Occipital lobe (tissue), 1 donor: ENCODE measurements at regions not wholly inside any gene's neighbourhood (a gene's known extent, or its start where the extent isn't known, plus 50 kb on each side); places are given as distances from the start of the nearest gene placed in this dataset.

Experiments used
- DNase-seq: peaks from one replicate; lab custom pipeline; 2025; lab: John Stamatoyannopoulos, UW

DNA sequence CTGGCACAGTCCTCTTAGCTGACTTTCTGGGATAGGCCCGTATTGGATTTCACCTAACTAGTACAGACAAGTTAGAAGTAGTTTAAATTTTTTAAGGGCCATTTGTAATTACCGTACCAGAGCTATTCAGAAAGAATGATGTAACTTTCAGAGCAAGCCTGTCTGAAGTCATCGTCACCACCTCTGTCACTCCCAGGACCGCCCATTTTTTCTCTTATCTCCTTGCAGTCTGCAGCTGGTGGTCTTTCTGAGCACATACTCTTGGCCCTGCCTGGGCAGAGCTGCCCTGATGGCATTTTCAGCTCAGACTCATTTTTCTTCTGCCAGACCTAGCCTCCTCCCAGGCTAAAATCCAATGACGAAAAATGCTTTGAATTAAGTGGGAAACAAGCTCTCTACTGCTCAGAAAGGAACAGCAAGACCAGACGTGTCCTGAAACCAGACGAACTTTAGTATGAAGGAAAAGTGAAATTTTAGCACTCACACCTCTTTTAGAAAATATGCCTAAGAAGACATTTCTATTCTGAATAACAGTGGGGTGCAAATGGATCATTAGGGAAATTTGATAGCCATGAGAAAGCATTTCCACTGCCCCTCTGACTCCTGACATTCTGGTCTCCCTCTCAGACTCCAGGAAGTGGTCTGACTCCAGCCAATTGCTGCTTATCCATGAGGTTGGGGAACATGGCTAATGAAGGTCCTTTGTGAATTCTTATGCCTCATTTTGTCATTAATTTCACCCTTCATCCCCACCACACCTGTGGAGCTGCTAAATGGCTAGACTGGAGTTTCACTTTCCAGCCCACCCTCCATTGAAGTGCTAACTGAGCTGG, 162.4 kb upstream of the GYPA start:
- DNase-seq, result no peak

DNA sequence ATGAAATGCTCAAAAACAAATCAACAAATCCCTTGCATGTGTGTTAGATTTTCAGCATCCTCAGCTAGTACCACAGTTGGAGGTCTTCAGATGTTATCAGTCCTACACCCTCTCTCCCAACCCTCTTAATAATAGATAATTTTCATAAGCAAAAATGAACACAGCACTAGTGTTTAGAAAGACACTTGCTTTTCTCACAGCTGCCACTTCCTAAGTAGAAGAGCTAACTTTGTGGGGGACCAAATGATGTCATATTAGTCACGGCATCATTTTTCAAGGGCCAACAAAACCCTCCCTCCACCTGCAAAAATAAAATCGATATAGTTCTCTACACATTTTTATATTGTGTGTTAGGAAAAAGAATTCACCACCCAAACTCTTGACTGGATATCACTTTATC, 163.5 kb upstream of the GYPA start:
- no peak for DNase-seq

DNA sequence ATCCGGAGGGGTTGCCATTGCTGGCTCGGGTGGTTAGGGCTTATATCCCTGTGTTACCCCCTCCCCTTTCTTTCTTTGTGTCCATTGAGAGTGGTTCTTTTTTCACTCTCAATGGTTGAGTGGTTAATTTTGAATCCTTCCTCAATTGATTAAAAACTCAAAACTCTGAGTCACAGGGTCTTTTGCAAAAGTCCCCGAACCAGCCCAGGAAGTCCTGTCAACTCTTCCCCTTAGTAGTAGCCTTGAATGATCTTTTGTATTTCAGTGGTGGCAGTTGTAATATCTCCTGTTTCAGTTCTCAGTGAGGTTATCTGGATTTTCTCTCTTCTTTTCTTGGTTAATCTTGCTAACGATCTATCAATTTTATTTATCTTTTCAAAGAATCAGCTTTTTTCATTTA, 170.0 kb upstream of the GYPA start:
- no peak for DNase-seq

DNA sequence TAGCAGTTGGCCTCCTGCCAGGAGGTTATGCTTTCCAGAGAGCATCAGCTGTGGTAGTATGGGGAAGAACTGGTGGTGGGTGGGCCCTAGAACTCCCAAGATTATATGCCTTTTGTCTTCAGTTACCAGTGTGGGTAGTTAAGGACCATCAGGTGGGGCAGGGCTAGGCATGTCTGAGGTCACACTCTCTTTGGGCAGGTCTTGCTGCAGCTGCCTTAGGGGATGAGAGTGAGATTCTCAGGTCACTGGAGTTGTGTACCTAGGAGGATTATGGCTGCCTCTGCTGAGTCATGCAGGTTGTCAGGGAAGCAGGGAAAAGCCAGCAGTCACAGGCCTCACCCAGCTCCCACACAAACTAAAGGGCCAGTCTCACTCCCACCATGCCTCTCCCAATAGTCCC, 172.9 kb upstream of the GYPA start:
- DNase-seq, result no peak

DNA sequence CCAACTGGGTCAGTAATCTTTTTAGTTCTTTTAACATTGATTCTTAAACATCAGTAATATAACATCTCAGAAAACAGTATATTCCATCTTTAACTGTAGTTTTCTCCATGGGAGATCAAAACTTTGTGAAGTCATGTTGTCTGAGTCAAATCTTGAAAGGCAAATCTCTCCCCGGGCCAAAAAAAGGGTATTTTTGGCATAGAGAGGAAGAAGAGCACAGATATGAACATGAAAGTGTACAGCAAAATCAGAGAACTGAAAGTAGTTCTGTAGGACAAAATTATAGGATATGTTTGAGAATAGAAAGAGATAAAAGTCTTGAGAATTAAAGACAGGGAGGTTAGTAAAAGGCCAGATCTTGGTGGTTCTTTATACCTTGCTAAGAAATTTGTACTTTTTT, 176.4 kb upstream of the GYPA start:
- DNase-seq, result no peak

DNA sequence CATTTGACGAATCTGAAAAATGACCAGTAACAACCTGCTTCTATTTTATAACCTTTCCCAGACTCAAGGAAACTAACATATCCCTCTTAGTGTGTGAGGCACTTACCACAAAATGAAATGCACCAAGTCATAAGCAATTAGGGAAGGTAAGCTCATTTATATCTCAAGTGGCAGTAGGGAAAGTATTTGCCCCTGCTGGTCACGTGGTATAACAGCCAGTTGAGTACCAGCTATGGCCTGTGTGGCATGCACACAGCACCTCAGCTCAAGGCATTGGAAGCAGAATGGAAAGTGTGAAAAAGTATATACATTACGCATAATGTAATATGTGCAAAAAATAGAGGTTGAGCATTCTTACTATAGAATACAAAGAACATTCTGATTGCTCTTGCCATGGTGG, 178.3 kb upstream of the GYPA start:
- DNase-seq, result no peak

DNA sequence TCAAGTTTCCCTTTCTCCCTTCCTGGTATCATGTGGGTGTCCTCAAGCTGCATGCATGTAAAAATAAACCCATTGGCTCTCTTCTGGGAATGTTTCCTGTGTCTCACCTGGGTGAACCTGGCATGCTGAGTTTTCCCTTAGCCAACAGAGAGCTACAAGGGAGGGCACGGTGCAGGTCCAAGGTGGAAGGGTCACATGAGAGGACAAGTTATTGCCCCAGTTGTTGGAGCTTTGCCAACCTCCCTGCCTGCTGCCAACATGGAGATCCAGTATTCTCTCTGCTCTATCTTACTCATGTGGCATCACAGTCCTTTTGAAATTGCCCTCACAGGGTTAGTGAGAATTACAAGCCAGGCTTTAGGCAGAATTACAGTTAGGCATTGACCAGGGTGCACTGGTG, 196.1 kb upstream of the GYPA start:
- no peak for DNase-seq

DNA sequence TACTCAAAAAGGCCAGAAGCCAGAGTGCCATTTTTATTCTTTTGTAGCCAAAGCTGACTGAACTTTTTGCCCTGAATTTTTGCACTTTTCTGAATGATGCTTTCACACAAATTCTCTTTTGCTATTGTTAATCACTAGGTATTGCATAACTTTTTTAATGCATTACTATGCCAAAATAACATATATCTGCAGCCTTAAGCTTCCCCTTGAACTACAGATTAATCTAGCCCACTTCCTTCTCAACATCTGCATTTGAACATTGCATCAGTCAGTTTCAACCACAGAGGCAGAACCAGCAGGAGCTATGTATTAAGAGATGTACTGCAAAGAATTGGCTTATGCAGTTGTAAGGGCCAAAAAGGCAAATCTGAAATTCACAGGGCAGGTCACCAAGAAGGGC, 197.6 kb upstream of the GYPA start:
- DNase-seq, result no peak

DNA sequence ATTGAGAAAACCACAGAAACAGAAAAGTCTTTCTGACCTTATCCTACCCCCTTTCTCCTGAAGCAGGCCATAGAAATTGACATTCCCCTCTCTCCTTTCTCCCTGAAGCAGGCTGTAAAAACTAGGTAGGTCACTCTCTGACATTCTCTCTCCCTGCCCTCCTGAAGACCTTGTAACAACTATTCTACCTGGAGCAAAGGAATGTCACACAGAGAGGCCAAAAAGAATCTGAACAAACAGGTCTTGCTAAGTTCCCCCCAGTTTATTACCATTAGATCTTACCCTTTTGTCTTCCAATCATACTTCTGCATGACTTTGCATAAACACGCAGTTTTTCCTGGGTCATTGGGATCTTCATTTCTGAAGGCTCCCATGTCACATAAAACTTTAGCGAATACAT, 198.3 kb upstream of the GYPA start:
- DNase-seq, result no peak

DNA sequence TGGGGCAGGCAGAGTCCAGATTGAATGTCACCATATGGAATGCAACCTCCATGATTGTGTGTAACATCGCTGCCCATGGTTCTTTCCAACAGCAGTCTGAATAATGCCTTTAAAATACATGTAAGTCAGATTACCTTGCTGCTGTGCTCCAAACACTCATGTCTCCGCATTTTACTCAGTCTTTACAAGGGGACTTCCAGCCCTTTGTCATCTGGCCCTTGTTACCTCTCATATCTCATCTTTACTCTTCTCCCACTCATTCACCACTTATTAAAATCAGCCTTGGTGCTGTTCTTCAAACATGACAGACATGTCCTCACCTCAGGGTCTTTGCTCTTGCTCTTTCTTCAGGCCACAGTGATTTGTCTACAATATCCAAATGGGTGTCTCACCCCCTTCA, 200.4 kb upstream of the GYPA start:
- DNase-seq, result no peak

DNA sequence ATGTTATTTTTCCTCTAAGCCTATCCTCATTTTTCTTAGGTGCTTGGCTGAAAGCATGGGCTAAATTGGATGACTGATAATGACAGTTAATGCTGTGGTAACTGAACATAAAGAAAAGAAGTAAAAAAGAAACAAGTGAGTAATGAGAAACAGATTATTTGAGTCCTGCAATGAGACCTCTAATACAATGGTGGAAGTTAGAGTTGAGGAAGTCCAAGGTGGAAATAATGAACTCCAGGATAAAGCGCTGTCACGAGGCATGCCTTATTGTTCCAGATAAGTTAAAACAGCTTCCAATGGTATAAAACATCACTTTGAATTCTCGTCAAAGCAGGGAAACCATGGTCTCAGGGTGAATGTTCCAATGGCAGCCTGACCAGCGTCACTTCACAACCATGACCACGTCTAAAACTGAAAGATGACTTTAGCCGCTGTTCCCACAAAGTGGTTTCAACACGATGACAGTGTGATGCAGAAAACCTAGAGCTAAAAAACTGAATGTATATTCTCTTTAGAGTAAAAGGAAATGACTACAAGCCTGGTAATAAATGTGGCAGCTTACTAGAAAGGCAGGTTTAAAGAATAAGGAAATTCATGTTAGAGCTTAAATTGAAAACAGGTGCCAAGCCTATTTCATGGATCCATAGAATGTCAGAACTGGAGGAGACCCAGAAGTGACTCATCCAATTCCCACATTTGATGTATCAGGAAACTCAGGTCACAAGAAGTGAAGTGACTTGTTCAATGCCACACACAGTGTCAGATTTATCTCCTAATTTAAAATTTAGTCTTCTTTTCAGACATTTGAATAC, 202.6 kb upstream of the GYPA start:
- DNase-seq, result no peak

DNA sequence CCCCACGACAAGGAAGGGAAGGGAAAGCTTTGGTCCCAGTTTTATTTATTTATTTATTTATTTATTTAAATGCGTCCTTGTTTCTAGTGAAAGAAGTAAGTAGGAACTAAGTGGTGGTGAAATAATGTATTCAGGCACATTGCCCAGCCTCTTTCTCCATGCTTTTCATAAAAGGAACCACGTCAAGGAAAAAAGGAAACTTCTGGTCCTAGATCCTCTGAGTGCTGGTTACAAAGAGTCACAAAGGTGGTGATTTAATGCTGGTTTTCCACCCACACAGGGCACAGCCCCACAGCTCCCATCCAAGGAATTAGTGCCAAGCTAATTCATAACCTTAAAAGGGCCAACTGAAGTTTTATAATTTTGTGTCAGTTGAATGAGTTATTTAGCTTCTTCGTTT, 206.6 kb upstream of the GYPA start:
- DNase-seq, result no peak

DNA sequence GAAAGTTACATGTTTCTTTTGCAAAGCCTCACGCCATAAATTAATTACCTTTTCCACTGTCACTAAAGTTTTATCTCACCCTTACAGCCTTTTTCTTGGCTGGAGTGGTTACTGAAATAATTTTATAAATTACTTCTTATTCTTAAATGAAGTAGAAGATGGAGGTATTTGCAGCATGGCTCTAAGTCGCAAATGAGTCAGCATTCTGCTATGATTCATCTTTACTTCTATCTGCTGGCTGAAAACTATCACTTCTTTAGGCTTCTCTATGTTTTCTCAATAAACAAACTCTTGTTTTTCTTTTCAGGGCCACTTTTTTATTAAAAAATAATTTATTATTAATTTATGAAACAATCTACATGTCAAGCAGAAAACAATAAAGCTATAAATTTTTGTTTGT, 210.2 kb upstream of the GYPA start:
- DNase-seq, result no peak

DNA sequence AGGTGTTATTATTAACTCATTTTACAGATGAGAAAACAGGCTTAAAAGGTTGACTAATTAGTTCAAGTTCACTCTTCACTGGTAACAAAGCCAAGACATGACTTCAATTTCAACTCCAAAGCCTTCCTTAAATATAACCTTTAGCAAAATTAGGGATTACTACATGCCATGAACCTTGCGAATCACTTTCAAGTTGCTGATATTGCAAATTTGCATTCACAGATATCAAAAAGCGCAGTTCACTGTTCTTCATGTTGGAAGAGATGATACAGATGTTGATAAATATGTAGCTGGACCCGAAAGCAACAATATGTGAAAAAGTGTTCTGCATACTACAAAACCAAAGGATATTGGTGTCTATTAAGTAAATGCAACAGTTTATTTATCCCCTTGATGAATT, 210.8 kb upstream of the GYPA start:
- no peak for DNase-seq

DNA sequence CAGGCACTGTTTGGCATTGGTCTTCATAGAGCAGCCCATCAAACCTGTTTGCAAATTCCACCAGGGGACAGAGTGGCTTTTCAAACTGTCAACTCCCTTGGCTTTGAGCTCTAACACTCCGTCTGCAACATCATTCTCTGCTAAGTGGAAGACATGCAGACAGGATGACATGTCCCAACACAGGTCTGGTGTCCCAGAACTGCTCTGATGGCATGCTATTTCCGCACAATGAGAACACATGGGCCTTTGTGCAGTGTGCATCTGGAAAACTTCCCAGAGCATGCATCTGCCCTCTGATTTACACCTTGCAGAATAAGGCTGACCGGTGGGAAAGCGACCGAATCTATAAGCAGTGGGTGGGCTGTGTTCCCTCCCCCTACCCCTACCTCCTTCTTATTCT, 212.8 kb upstream of the GYPA start:
- no peak for DNase-seq

DNA sequence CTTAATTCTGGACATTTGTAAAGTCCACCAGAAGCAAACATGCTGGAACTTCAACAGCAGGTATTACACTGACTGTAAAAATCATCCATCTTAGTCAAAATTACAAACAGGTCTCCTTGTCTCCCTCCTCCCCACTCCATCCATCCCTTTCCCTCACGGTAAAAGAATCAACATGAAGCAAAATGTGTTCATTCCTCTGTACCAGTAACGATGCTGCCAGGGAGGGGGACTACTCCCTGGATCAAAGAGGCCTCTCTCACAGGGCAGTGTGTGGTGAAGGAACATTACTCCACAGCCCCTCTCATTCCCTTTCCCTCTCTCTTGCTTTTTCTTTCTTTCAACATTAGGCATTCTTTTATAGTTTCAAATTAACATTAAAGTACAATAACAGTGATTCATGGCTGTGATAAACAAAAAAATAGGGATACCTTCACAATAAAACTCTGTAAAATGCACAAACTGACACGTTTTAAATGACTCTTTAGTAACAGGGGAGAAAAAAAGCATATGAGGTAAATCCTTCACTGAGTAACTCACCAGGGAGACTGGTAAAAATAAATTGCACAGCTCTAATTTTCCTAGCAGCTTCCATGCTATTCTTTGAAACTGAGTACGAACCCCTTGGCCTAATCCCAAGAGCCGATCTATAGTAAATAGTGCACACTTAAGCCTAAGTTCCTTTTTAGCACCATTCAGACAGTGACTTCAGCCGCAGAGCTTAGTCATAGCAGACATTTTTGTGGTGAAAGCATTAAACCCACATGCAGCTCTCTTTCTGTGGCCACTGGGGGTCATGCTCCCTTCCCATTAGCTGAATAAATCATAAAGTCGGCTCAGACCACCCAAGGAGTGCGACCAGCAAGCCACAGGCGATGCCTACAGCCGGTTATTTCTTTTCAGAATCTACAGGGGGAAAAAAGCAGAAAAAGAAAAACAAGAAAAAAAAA, 215.6 kb upstream of the GYPA start:
- DNase-seq, result no peak

DNA sequence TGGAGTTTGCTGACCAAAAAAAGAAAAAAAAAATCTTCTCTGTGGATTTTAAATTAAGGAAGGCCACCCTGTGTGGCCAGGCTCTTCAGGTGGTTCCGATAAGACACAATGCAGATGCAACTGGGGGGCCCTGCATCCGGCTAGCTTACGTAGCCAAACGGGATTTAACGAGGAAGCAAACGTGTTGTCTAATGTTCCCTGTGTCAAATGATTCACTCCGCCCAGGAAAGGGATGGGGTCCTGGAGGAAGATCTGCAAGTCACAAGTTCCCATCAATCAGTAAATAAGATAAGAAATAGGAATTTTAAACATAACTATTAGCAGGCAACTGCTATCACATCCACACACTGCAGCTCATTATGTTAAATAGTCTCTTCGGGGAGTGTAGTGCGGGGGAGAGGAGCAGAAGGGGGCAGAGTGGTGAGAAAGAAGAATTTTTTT, 216.4 kb upstream of the GYPA start:
- no peak for DNase-seq

DNA sequence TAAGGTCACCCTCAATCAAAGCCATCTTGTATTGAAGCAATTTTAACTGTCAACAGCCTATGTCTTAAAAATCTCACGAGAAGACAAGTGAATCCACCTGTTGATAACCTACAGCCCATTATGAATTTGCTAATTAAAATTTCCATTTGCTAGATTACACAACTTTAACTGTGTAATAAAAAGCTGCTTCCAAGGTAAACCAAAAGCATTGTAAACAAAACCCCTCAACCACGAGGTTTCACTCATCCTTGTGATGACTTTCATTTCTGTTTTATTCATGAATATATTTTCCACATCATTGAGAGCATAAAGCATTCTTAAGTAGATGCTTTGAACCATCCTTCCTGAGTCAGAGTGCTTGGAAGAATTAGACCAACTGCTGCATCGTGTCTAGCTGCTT, 217.5 kb upstream of the GYPA start:
- DNase-seq, result no peak

DNA sequence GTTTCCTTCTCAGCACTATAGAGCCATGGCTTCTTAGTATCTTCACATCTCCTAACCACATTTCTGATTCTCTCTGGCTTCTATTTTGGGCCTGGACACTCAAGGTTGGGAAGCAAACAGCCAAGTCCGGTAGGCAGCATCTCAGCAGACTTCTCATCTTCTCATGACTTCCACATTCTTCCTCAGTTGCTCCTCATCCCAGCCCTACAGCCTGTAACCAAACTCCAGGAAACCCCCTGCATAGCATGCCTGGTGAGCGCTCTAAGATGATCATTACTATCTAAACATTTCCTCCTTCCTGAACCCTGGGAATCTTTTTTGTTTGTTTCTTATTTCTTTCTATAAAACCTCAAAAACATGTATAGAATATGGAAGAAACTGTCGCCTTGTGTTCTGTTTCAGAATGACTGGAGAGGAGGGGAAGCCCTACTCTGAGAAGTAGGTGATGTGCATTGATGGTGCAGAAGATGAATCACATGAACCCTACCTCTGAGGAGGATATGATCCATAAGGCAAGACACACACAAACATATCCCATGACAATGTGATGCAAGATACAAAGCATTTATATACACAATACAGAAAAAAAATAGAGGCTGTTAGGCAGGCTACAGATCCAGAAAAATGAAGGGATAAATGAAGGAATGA, 219.8 kb upstream of the GYPA start:
- DNase-seq, result no peak

DNA sequence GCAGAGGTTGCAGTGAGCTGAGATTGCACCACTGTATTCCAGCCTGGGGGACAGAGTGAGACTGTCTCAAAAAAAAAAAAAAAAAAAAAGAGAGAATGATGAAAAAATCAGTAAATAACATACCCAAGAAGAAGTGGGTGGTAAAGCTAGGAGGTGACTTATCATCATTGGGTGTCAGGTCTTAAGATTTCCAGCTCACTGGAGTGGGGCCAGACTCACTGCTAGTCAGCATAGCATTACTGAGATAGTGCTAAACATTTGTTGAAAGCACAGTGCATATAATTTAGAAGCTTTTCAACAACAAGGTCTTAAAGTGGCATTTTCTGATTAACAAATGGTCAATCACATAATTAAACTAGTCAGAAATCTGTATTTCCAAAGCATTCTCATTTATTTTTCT, 221.8 kb upstream of the GYPA start:
- DNase-seq, result no peak

DNA sequence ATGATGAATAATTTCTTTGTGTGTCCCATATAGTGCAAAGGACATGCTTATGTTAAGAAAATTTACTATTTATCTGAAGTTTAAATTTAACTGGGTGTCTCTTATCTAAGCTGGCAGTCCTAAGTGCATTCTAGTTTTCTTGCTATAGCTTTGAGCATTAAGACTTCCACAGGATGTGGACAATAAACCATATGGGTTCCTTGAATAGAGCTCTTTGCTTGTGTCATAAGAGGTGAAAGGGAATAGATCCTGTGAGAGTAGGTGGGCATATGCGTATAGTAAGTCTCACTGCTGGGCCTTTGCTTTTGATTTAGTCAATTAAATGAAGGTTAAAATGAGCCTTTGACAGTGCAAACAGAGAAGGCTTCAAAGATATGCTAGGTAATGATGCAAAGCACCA, 223.4 kb upstream of the GYPA start:
- DNase-seq, result no peak
